ENCODE measurements at regions not wholly inside any gene's neighbourhood (a gene's known extent, or its start where the extent isn't known, plus 50 kb on each side); places are given as distances from the start of the nearest gene placed in this dataset.

DNA sequence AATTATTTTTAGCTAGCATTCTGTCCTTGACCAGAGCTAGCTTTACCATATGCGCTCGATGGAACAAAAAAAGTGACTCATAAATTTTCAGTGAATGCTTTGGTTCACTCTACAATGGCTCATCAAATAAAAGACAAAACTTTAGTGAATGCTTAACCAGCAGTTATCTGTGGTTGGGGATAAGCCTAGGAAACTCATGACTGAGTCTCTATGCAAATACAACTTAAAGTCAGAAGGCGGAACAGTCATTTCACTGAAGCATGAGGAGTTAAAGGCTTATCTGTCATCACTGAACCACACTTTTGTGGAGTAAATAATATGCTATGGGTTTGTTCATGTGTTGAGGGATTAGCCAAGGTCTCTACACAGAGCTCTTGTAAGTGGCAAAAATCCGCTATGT lies 308.4 kb downstream of the SQOR start (continued):
- no peak for TF ChIP-seq ARID4B (CRISPR knock-in tag; IDR thresholded peaks at IDR 0.05; ENCODE audit: borderline replicate concordance)
- TF ChIP-seq PRRX2 (CRISPR knock-in tag; IDR thresholded peaks at IDR 0.05) = no peak

DNA sequence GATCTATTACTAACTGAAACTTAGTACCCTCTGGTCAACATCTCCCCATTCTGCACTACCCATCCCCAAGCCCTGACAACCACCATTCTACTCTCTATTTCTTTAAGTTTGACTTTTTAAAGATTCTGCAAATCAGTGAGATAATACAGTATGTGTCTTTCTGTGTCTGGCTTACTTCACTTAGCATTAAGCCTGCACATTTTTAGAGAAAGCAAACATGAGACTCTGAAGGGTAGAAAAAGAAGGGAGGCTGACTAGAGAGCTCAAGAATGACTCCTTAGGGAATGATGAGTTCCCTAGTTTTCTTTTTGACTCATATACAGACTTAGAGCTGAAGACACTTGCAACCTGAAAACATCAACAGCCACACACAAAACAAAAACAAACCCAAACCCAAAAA lies 311.3 kb downstream of the SQOR start:
- H3K4me3 Mint-ChIP-seq = no peak overlapping the region
- H3K4me1 Mint-ChIP-seq = peaks cover 51% of the 10 kb centered on the region
- CTCF ChIA-PET = no interaction called here

More for the DNA sequence above, 311.3 kb downstream of the SQOR start:
- 0 out of 2 replicates have a peak, but pooled peaks cover 3% of the 10 kb centered on the region for H3K9me3 Mint-ChIP-seq
- POLR2A ChIA-PET = no interaction called here
- H3K27ac Mint-ChIP-seq = no peak overlapping the region
- no peak for ATAC-seq
- H3K36me3 Mint-ChIP-seq = no peaks in the 10 kb centered on the region
- TF ChIP-seq CREM (CRISPR knock-in tag; IDR thresholded peaks at IDR 0.05) (no peak), ZNF317 (CRISPR knock-in tag; IDR thresholded peaks at IDR 0.05; ENCODE audit: borderline replicate concordance, low read depth) (no peak), ATF1 (CRISPR knock-in tag; IDR thresholded peaks at IDR 0.05) (no peak), ARID4B (CRISPR knock-in tag; IDR thresholded peaks at IDR 0.05; ENCODE audit: borderline replicate concordance) (no peak)
- TF ChIP-seq, protein P1, sequence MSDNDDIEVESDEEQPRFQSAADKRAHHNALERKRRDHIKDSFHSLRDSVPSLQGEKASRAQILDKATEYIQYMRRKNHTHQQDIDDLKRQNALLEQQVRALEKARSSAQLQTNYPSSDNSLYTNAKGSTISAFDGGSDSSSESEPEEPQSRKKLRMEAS (CRISPR knock-in tag; IDR thresholded peaks at IDR 0.05) = no peak
- TF ChIP-seq, protein P2, sequence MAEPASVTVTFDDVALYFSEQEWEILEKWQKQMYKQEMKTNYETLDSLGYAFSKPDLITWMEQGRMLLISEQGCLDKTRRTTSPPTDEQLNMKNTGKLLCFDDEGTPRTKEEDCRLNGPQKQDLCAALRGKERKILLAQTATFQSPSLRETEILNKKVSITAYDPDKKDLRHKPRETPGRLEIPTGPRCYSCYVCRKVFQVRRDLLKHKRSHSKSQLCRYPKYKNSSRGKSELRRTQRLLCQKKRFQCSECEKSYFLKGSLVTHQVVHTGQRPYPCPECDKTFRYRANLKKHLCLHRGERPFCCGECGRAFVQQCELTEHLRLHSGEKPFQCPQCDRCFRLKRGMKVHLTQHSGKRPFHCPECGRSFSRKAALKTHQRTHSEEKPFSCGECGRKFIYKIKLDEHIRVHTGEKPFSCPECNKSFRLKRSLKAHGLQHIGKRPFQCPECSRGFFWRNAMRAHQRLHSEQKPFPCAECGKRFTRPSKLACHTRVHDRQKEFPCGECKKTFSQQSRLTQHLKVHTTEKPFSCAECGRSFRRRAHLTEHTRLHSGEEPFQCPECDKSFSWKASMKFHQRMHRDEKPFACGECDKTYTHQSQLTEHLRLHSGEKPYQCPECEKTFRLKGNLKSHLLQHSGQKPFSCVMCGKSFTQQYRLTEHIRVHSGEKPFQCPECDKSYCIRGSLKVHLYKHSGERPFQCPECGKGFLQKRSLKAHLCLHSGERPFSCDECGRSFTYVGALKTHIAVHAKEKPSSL (CRISPR knock-in tag; conservative IDR thresholded peaks at IDR 0.05) = no peak
- no peak for DNase-seq (ENCODE audit: low spot score)
- H3K27me3 Mint-ChIP-seq (ENCODE audit: low read depth) = no peaks in the 10 kb centered on the region

Measured in WTC11 (cell line).